Ascending aorta (tissue), 2 donors: ENCODE measurements at regions not wholly inside any gene's neighbourhood (a gene's known extent, or its start where the extent isn't known, plus 50 kb on each side); places are given as distances from the start of the nearest gene placed in this dataset.

Source experiments
- DNase-seq, 2 donors: peaks; one replicate each; pipeline ENCODE4 v3.0.0-alpha.2; 2019; ENCODE audit warnings: low spot score in 2 of 2
- H3K27ac ChIP-seq, 2 donors: fragments of 200-600 bp; sonication (generic); one replicate each; pipeline ENCODE4 v1.5.1; 2016 to 2017; ENCODE audit warnings: mild to moderate bottlenecking in 1 of 2
- H3K27me3 ChIP-seq: fragments of 200-600 bp; sonication (generic); one replicate; pipeline ENCODE4 v1.5.1; 2017
- H3K36me3 ChIP-seq, 2 donors: fragments of 200-600 bp; sonication (generic); one replicate each; pipeline ENCODE4 v1.5.1; 2016
- H3K4me1 ChIP-seq, 2 donors: fragments of 200-600 bp; sonication (generic); one replicate each; pipeline ENCODE4 v1.5.1; 2016 to 2017; ENCODE audit warnings: mild to moderate bottlenecking in 1 of 2
- H3K4me3 ChIP-seq, 2 donors: fragments of 200-600 bp; sonication (generic); one replicate each; pipeline ENCODE4 v1.5.1; 2016 to 2017; ENCODE audit warnings: mild to moderate bottlenecking in 1 of 2
- H3K9me3 ChIP-seq, 2 donors: fragments of 200-600 bp; sonication (generic); one replicate each; pipeline ENCODE4 v1.5.1; 2016
- CTCF ChIP-seq, 3 experiments: fragments of 200-600 bp in 2 of 3; fragments of 450-650 bp in 1 of 3; sonication (generic) in 2 of 3; IDR thresholded peaks; one replicate each; pipeline ENCODE4 v1.5.1; 2016 to 2019; ENCODE audit warnings: antibody characterized with exemption in 3 of 3, mild to moderate bottlenecking in 1 of 3, moderate library complexity in 1 of 3
- intact Hi-C: fragments of 100-400 bp; cut with DNase I; formaldehyde crosslinking; loops from one replicate; pipeline ENCODE4 v1.15.1; 2023

DNA sequence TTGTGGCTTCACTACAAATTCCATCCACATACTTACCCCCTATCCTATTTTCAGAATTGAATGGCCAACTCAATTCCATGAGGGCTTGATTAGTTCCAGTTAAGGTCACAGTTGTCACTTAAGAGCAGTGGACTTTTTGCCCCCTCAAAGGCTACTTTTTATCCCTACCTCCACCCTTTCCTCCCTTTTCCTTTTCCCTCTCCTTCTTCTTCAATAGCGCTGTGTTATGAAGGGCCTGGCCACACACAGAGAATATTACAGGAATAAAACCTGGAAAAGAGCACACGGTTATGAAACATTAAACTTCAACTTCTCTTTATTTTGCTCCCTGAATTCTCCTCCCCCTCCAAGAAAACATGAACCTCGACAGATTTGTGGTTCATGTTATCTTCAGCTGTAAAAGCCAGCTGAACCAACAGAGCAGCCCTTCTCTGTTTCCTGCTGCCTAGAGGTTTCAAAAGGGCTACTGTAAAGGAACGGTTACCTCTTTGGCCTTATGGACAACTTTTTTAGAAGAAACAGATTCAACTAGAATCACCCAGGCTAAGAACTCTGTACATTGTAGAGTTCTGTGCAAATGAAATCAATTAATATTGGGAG, 87.0 kb upstream of the RPL34 start:
- intact Hi-C loops = no loop called here
- TF ChIP-seq CTCF (IDR thresholded peaks at IDR 0.05) = no peak
- no peak for DNase-seq
- Histone ChIP-seq H3K36me3 (no peaks in the 10 kb centered on the region), H3K27me3 (no peaks in the 10 kb centered on the region), H3K27ac (no peak overlapping the region), H3K4me3 (no peak overlapping the region), H3K9me3 (no peaks in the 10 kb centered on the region), H3K4me1 (no peaks in the 10 kb centered on the region)

GRCh38 chr4:108532738-108533137, 87.6 kb upstream of the RPL34 start:
- Histone ChIP-seq H3K27ac (no peak overlapping the region), H3K4me1 (no peaks in the 10 kb centered on the region), H3K36me3 (no peaks in the 10 kb centered on the region), H3K4me3 (no peak overlapping the region), H3K27me3 (no peaks in the 10 kb centered on the region), H3K9me3 (no peaks in the 10 kb centered on the region)
- no peak for DNase-seq
- intact Hi-C loops = no loop called here
- TF ChIP-seq CTCF (IDR thresholded peaks at IDR 0.05) = no peak

GRCh38 chr4:108532187-108532586, 88.2 kb upstream of the RPL34 start:
- no peak for TF ChIP-seq CTCF (IDR thresholded peaks at IDR 0.05)
- intact Hi-C loops = no loop called here
- H3K27me3 ChIP-seq = no peaks in the 10 kb centered on the region
- H3K36me3 ChIP-seq = no peaks in the 10 kb centered on the region
- H3K9me3 ChIP-seq = no peaks in the 10 kb centered on the region
- H3K27ac ChIP-seq = no peak overlapping the region
- H3K4me1 ChIP-seq = no peaks in the 10 kb centered on the region
- DNase-seq = no peak
- no peak overlapping the region for H3K4me3 ChIP-seq

DNA sequence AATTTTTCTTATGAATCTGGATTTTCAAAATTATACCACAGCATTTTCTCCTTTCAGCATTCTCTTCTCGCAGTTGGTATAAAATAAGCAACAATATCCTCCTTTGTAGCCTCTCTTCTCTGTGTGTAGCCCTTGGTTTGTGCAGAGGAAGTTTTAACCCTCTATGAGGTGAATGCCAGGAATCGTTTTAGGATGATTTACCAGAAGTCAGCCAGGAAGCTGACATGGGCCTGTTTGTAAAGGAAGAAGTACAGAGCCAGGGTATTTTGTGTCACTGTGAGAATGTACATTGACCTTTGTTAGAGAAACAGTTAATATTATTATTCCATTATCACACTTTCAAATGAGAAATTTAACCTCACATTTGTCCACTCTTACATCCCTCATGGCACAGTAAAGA, 88.9 kb upstream of the RPL34 start:
- intact Hi-C loops = no loop called here
- Histone ChIP-seq H3K4me1 (no peaks in the 10 kb centered on the region), H3K9me3 (no peaks in the 10 kb centered on the region), H3K27ac (no peak overlapping the region), H3K36me3 (no peaks in the 10 kb centered on the region), H3K27me3 (no peaks in the 10 kb centered on the region), H3K4me3 (no peak overlapping the region)
- no peak for TF ChIP-seq CTCF (IDR thresholded peaks at IDR 0.05)
- DNase-seq = no peak

DNA sequence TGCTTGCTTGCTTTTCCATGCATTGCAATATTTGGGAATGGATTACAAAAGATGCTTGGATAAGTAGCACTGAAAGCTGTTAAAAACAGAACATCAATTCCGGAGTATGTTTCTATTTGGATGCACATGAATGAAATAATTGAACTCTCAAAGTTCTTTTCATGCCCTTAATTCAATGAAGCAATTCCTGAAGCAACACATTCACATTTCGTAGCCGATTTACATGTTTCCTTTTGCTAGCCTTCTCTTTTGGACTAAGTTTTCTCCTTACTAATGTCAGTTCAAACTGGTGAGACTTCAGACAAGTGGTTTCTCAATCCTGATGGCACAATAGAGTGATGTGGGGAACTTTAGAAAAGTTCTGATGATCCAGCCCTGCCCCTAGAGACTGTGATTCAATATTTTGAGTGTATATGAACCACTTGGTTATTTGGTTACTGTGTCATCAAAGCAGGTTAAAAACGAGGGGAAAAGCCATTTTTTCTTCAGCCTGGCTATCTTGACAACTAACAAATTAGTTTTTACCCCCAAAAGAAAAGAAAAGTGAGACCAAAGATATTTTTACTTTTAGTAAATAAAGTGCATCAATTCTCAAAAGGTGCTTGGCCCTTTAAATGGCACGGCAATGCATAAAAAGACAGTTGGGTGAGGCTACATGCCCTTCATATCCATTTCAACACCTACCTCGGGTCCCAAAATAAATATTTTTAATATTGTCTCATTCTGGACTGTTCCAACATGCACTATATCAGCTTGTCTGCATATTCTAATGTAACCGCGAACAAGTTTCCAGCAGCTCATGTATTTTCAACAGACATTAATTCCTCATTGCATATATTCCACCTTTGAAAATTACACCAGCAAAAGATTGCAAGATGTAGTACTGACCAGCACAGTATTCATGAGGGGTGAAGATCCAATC, 90.1 kb upstream of the RPL34 start:
- intact Hi-C loops = no loop called here
- no peaks in the 10 kb centered on the region for H3K9me3 ChIP-seq

More for the DNA sequence above, 90.1 kb upstream of the RPL34 start:
- Histone ChIP-seq H3K27me3 (no peaks in the 10 kb centered on the region), H3K4me3 (no peak overlapping the region), H3K4me1 (no peaks in the 10 kb centered on the region), H3K36me3 (no peaks in the 10 kb centered on the region), H3K27ac (no peak overlapping the region)
- no peak for DNase-seq
- TF ChIP-seq CTCF (IDR thresholded peaks at IDR 0.05) = no peak
